GM21825 (cell line): ENCODE measurements at regions not wholly inside any gene's neighbourhood (a gene's known extent, or its start where the extent isn't known, plus 50 kb on each side); places are given as distances from the start of the nearest gene placed in this dataset.

Experiments
- ATAC-seq: cut with Tn5 transposase; IDR thresholded peaks from one replicate; pipeline ENCODE4 v1.9.1; 2021; ENCODE audit warnings: mild to moderate bottlenecking, moderate library complexity; ENCODE audit not compliant: unreplicated experiment

- no peak for ATAC-seq
Observed at GRCh38 chr18:78627551-78628346, 351.9 kb upstream of the SALL3 start.

- ATAC-seq: no peak
Observed at GRCh38 chr18:78629426-78629825, 350.2 kb upstream of the SALL3 start.

GRCh38 chr18:78630356-78630755 is 349.3 kb upstream of the SALL3 start:
- ATAC-seq: no peak

GRCh38 chr18:78630981-78631510 is 348.6 kb upstream of the SALL3 start:
- ATAC-seq: no peak

- ATAC-seq: no peak
Observed at GRCh38 chr18:78632111-78632541, 347.5 kb upstream of the SALL3 start.

GRCh38 chr18:78634061-78634696 is 345.4 kb upstream of the SALL3 start:
- no peak for ATAC-seq

- ATAC-seq: no peak
Observed at GRCh38 chr18:78635093-78635800, 344.4 kb upstream of the SALL3 start.

GRCh38 chr18:78636260-78636659 is 343.4 kb upstream of the SALL3 start:
- ATAC-seq: no peak

- no peak for ATAC-seq
Observed at GRCh38 chr18:78637442-78638402, 341.9 kb upstream of the SALL3 start.

- ATAC-seq: no peak
Observed at GRCh38 chr18:78639006-78639950, 340.3 kb upstream of the SALL3 start.

- no peak for ATAC-seq
Observed at GRCh38 chr18:78640246-78640995, 339.2 kb upstream of the SALL3 start.

GRCh38 chr18:78641689-78642231 is 337.9 kb upstream of the SALL3 start:
- no peak for ATAC-seq

- ATAC-seq: no peak
Observed at GRCh38 chr18:78642296-78642951, 337.2 kb upstream of the SALL3 start.

- no peak for ATAC-seq
Observed at GRCh38 chr18:78643004-78643403, 336.6 kb upstream of the SALL3 start.

- ATAC-seq: no peak
Observed at GRCh38 chr18:78643981-78644380, 335.6 kb upstream of the SALL3 start.

GRCh38 chr18:78645216-78645615 is 334.4 kb upstream of the SALL3 start:
- ATAC-seq: no peak

GRCh38 chr18:78647018-78647417 is 332.6 kb upstream of the SALL3 start:
- ATAC-seq: no peak

- ATAC-seq: no peak
Observed at GRCh38 chr18:78649421-78649820, 330.2 kb upstream of the SALL3 start.
